VCaP (cell line): ENCODE measurements at regions not wholly inside any gene's neighbourhood (a gene's known extent, or its start where the extent isn't known, plus 50 kb on each side); places are given as distances from the start of the nearest gene placed in this dataset.
"Not testable (repeated sequence)": the region's sequence is repeated elsewhere in the genome, so short reads cannot be mapped to it uniquely, and the experiment has no call there.

ENCODE experiments used
- H3K27ac ChIP-seq: fragments of 450-650 bp; 2 replicates; pipeline ENCODE4 v1.5.1; 2017
- CTCF ChIP-seq: fragments of 450-650 bp; conservative IDR thresholded peaks from 2 replicates; pipeline ENCODE4 v1.5.1; 2017; ENCODE audit warnings: mild to moderate bottlenecking, moderate library complexity

- no peak overlapping the region for H3K27ac ChIP-seq
- no peak for TF ChIP-seq CTCF
Observed at GRCh38 chr12:60201891-60202290, 606.1 kb downstream of the SLC16A7 start.

DNA sequence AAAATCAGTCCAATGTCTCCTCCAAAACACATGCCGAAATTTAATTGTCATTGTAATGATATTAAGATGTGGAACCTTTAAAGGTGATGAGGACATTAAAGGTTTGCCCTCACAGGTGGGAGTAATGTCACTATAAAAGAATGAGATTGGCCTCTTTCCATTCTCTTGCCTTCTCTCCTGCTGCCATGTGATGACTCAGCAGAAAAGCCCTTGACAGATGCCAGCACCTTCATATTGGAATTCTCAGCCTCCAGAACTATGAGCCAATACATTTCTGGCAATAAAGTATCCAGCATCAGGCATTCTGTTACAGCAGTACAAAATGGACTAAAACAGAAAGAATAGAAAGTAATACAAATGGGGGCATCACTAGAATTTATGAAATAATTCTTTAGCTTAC is 609.7 kb downstream of the SLC16A7 start:
- no peak for TF ChIP-seq CTCF
- no peak overlapping the region for H3K27ac ChIP-seq

DNA sequence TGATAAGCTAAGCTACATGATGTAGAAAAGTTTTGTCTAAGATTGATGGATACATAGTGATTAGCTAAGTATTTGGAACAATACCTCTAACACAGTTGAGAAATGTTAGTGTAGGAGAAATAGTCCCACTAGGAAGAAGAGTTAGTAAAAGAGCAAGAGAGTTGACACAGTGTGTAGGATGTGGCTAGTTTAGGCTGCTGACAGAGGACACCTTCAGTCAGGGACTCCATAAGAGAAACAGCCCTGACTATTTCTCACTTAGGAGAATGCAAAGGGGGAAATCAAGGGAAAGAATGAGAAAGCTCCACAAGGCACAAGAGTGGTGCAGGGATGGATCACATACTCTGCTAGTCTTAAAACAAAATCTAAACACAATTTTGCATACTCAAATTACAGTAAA is 613.7 kb downstream of the SLC16A7 start:
- no peak for TF ChIP-seq CTCF

DNA sequence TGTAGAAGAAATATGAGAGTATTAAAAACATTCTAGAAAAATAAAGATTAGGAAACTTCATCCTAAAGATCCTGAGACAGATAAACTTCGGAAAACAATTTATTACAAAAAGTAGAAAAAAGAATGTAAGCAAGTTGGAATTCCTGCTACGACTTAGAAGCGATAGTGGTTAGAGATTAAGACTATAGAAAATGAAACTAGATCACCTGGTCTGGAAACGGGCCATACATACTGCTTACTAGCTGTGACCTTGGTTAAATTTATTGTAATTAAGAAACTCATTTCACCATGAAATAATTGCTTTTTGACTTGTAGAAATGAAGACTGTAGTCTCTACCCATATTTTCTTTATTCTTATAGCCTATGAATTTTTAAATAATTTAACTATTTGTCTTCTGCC is 614.1 kb downstream of the SLC16A7 start:
- no peak overlapping the region for H3K27ac ChIP-seq
- no peak for TF ChIP-seq CTCF

More for the DNA sequence above, 613.7 kb downstream of the SLC16A7 start:
- H3K27ac ChIP-seq, result no peak overlapping the region

DNA sequence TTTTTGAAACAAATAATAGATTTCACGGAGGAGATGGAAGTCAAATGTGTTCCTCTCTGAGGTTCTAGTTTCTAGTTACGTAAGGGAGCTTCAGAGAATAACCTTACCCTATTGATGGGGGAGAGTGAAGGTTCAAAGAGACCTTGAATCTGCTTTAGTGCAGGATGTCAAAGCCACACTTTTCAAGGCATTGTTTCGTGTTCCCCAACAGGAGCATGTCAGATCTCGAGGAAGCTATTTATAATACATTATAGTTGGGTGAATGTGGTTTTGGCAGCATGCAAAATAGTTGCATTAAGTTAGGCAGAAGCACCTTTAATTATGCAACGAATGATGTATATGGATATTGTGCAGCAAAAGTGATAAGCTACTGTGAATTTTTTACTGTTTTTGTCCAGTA is 614.9 kb downstream of the SLC16A7 start:
- no peak overlapping the region for H3K27ac ChIP-seq
- TF ChIP-seq CTCF, result no peak

- no peak overlapping the region for H3K27ac ChIP-seq
- TF ChIP-seq CTCF, result no peak
Observed at GRCh38 chr12:60211244-60211643, 615.4 kb downstream of the SLC16A7 start.

- no peak overlapping the region for H3K27ac ChIP-seq
- TF ChIP-seq CTCF, result no peak
Observed at GRCh38 chr12:60212159-60213000, 616.6 kb downstream of the SLC16A7 start.

- H3K27ac ChIP-seq, result not testable (repeated sequence)
Observed at GRCh38 chr12:60213272-60213671, 617.4 kb downstream of the SLC16A7 start.
